Neural progenitor cell (in vitro differentiated cells): ENCODE measurements at regions not wholly inside any gene's neighbourhood (a gene's known extent, or its start where the extent isn't known, plus 50 kb on each side); places are given as distances from the start of the nearest gene placed in this dataset.

Experiments used
- DNase-seq: peaks from one replicate; pipeline ENCODE4 v3.0.0-alpha.2; 2016; ENCODE audit warnings: low spot score
- H2AFZ ChIP-seq: fragments of 200-600 bp; sonication (generic); replicated peaks from 2 replicates; pipeline ENCODE4 v1.6.1; 2016; ENCODE audit warnings: antibody characterized with exemption
- H3F3A ChIP-seq: fragments of 200-600 bp; sonication (generic); 2 replicates; pipeline ENCODE4 v1.6.1; 2016; ENCODE audit warnings: antibody characterized with exemption, low read depth
- H3K27ac ChIP-seq: fragments of 200-600 bp; sonication (generic); 2 replicates; pipeline ENCODE4 v1.5.1; 2016; ENCODE audit warnings: mild to moderate bottlenecking
- H3K27me3 ChIP-seq: fragments of 200-600 bp; sonication (generic); 2 replicates; pipeline ENCODE4 v1.6.1; 2016; ENCODE audit warnings: mild to moderate bottlenecking, moderate library complexity
- H3K36me3 ChIP-seq: fragments of 200-600 bp; sonication (generic); 2 replicates; pipeline ENCODE4 v1.5.1; 2016
- H3K4me1 ChIP-seq: fragments of 200-600 bp; sonication (generic); 2 replicates; pipeline ENCODE4 v1.6.1; 2016; ENCODE audit warnings: mixed run types
- H3K4me2 ChIP-seq: fragments of 200-600 bp; sonication (generic); 2 replicates; pipeline ENCODE4 v1.6.1; 2016
- H3K4me3 ChIP-seq: fragments of 200-600 bp; sonication (generic); 2 replicates; pipeline ENCODE4 v1.5.1; 2016
- H3K79me2 ChIP-seq: fragments of 200-600 bp; sonication (generic); 2 replicates; pipeline ENCODE4 v1.6.1; 2016; ENCODE audit warnings: low read depth
- H3K9ac ChIP-seq: fragments of 200-600 bp; sonication (generic); 2 replicates; pipeline ENCODE4 v1.6.1; 2016
- H3K9me3 ChIP-seq: fragments of 200-600 bp; sonication (generic); 2 replicates; pipeline ENCODE4 v1.5.1; 2016; ENCODE audit warnings: low read depth
- H4K20me1 ChIP-seq: fragments of 200-600 bp; sonication (generic); 2 replicates; pipeline ENCODE4 v1.6.1; 2016; ENCODE audit warnings: low read depth
- H3K27ac Mint-ChIP-seq: 3 replicates; pipeline ENCODE4 v1.8.0; 2021; ENCODE audit warnings: mixed read lengths
- H3K27me3 Mint-ChIP-seq: 2 replicates; pipeline ENCODE4 v1.8.0; 2022; ENCODE audit warnings: low read depth, mild to moderate bottlenecking, inconsistent platforms, moderate library complexity, mixed read lengths; ENCODE audit not compliant: insufficient read depth
- H3K36me3 Mint-ChIP-seq: 3 replicates; pipeline ENCODE4 v1.8.0; 2021; ENCODE audit warnings: mixed read lengths
- H3K4me1 Mint-ChIP-seq: 3 replicates; pipeline ENCODE4 v1.8.0; 2021; ENCODE audit warnings: mixed read lengths
- H3K4me3 Mint-ChIP-seq: 3 replicates; pipeline ENCODE4 v1.8.0; 2021; ENCODE audit warnings: mild to moderate bottlenecking, moderate library complexity, mixed read lengths
- H3K9me3 Mint-ChIP-seq: 3 replicates; pipeline ENCODE4 v1.8.0; 2020; ENCODE audit warnings: mixed read lengths
- CTCF ChIP-seq: fragments of 200-600 bp; sonication (generic); IDR thresholded peaks from 2 replicates; pipeline ENCODE4 v1.5.1; 2017; ENCODE audit warnings: antibody characterized with exemption, mild to moderate bottlenecking
- EZH2 ChIP-seq: fragments of 200-600 bp; sonication (generic); IDR thresholded peaks from 2 replicates; pipeline ENCODE4 v1.6.1; 2017; ENCODE audit warnings: antibody characterized with exemption, mild to moderate bottlenecking, moderate library complexity
- EZH2phosphoT487 ChIP-seq: fragments of 200-600 bp; sonication (generic); IDR thresholded peaks from 2 replicates; pipeline ENCODE4 v1.6.1; 2017; ENCODE audit warnings: antibody characterized with exemption

GRCh38 chrX:107323786-107324492 is 117.5 kb downstream of the DNAAF6 start:
- no peak for TF ChIP-seq EZH2
- no peak for TF ChIP-seq CTCF
- TF ChIP-seq EZH2phosphoT487, result no peak
- Histone ChIP-seq H3K9me3 (no peaks in the 10 kb centered on the region), H3K79me2 (no peaks in the 10 kb centered on the region), H3K9ac (no peak overlapping the region), H3F3A (no peaks in the 10 kb centered on the region), H3K4me2 (no peak overlapping the region), H3K36me3 (no peaks in the 10 kb centered on the region), H3K4me3 (no peak overlapping the region), H3K27ac (no peak overlapping the region), H2AFZ (no peak overlapping the region), H3K4me1 (no peaks in the 10 kb centered on the region), H4K20me1 (no peaks in the 10 kb centered on the region), H3K27me3 (no peaks in the 10 kb centered on the region)
- Mint-ChIP-seq H3K4me3 (no peak overlapping the region), H3K4me1 (no peaks in the 10 kb centered on the region), H3K36me3 (no peaks in the 10 kb centered on the region), H3K27me3 (peaks cover 6% of the 10 kb centered on the region), H3K9me3 (no peaks in the 10 kb centered on the region), H3K27ac (no peak overlapping the region)
- DNase-seq, result no peak

GRCh38 chrX:107324493-107325310 is 118.3 kb downstream of the DNAAF6 start:
- Histone ChIP-seq H3K27me3 (no peaks in the 10 kb centered on the region), H3K4me3 (peak overlapping the region; percentile 6), H3K9me3 (no peaks in the 10 kb centered on the region), H3K9ac (no peak overlapping the region), H2AFZ (no peak overlapping the region), H3F3A (no peaks in the 10 kb centered on the region), H3K4me1 (no peaks in the 10 kb centered on the region), H3K79me2 (no peaks in the 10 kb centered on the region), H3K36me3 (no peaks in the 10 kb centered on the region), H4K20me1 (no peaks in the 10 kb centered on the region), H3K27ac (no peak overlapping the region), H3K4me2 (peak overlapping the region; percentile 50)
- Mint-ChIP-seq H3K36me3 (no peaks in the 10 kb centered on the region), H3K27ac (no peak overlapping the region), H3K4me3 (no peak overlapping the region), H3K9me3 (no peaks in the 10 kb centered on the region), H3K27me3 (peaks cover 8% of the 10 kb centered on the region), H3K4me1 (no peaks in the 10 kb centered on the region)
- TF ChIP-seq CTCF (peak; percentile 42), EZH2 (no peak)
- peak; percentile 89 for DNase-seq

- Histone ChIP-seq H2AFZ (no peak overlapping the region), H3K9me3 (no peaks in the 10 kb centered on the region), H3K4me1 (no peaks in the 10 kb centered on the region), H3K79me2 (no peaks in the 10 kb centered on the region), H3F3A (no peaks in the 10 kb centered on the region), H3K36me3 (no peaks in the 10 kb centered on the region), H3K27me3 (no peaks in the 10 kb centered on the region), H3K4me2 (peak overlapping the region; percentile 36), H3K9ac (no peak overlapping the region), H3K27ac (no peak overlapping the region), H3K4me3 (no peak overlapping the region), H4K20me1 (no peaks in the 10 kb centered on the region)
- Mint-ChIP-seq H3K4me1 (no peaks in the 10 kb centered on the region), H3K36me3 (peaks cover 2% of the 10 kb centered on the region), H3K27ac (no peak overlapping the region), H3K4me3 (no peak overlapping the region), H3K27me3 (peaks cover 6% of the 10 kb centered on the region), H3K9me3 (no peaks in the 10 kb centered on the region)
- TF ChIP-seq CTCF (no peak), EZH2phosphoT487 (no peak), EZH2 (no peak)
- DNase-seq, result no peak
Observed at GRCh38 chrX:107325467-107325866, 119.1 kb downstream of the DNAAF6 start.
